Fibroblast of mammary gland (primary cell): ENCODE measurements at regions not wholly inside any gene's neighbourhood (a gene's known extent, or its start where the extent isn't known, plus 50 kb on each side); places are given as distances from the start of the nearest gene placed in this dataset.

Experiments used
- DNase-seq: peaks from one replicate; pipeline ENCODE4 v3.0.0-alpha.2; 2010; ENCODE audit warnings: low read depth
- H3K4me3 ChIP-seq: 2 replicates; pipeline ENCODE4 v1.5.1; 2011; ENCODE audit warnings: low read depth, mild to moderate bottlenecking, low read length, moderate library complexity; ENCODE audit not compliant: control insufficient read depth
- TF ChIP-seq, protein P1 (sequence below): conservative IDR thresholded peaks from 2 replicates; pipeline ENCODE4 v1.5.1; 2011; ENCODE audit warnings: low read depth, low read length, inconsistent platforms; ENCODE audit not compliant: control insufficient read depth, insufficient read depth

DNA sequence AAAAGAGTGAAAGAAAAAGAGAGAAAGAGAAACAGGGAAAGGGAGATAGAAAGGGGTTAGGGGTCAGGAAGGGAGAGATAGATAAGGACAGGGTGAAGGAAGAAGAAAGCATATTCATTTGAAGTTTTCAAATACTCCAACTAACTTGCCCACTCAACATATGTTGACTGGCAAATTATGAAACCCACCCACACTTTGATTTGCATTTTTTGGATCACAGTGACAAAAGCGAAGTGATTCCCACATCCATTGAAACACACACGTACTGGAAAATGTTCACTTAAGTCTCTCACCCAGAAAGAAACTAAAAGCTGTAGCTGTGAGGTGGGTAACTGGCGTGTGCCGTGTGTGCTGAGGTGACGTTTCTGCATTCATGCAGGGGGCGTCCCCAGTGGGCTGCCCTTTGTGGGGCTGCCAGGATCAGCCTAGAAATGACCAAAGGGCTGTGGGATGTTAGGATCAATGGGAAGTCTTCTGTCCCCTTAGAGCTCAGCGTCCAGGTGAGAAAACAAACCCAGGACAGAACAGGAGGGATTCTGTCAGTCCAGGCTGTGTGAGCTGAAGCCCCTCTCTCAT, 134.9 kb upstream of the ADARB2 start:
- no peak for DNase-seq
- TF ChIP-seq, protein P1, sequence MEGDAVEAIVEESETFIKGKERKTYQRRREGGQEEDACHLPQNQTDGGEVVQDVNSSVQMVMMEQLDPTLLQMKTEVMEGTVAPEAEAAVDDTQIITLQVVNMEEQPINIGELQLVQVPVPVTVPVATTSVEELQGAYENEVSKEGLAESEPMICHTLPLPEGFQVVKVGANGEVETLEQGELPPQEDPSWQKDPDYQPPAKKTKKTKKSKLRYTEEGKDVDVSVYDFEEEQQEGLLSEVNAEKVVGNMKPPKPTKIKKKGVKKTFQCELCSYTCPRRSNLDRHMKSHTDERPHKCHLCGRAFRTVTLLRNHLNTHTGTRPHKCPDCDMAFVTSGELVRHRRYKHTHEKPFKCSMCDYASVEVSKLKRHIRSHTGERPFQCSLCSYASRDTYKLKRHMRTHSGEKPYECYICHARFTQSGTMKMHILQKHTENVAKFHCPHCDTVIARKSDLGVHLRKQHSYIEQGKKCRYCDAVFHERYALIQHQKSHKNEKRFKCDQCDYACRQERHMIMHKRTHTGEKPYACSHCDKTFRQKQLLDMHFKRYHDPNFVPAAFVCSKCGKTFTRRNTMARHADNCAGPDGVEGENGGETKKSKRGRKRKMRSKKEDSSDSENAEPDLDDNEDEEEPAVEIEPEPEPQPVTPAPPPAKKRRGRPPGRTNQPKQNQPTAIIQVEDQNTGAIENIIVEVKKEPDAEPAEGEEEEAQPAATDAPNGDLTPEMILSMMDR = no peak
- H3K4me3 ChIP-seq = no peak overlapping the region

DNA sequence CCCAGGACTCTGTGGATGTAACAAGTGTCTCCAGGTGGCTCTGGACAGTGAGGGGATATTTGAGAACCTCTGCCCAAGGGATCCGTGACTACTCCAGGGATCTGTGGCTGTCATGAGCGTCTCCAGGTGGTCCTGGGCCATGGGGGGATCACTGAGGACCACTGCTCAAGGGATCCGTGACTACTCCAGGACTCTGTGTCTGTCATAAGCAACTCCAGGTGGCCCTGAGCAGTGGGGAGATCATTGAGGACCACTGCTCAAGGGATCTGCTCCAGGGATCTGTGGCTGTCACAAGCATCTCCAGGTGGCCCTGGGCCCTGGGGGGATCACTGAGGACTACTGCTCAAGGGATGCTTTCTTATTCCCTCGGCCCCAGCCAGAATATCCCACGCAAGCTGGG, 133.2 kb upstream of the ADARB2 start:
- no peak for DNase-seq
- TF ChIP-seq, protein P1 = no peak
- no peak overlapping the region for H3K4me3 ChIP-seq

GRCh38 chr10:1869861-1870260, 132.5 kb upstream of the ADARB2 start:
- TF ChIP-seq, protein P1 = no peak
- DNase-seq = no peak
- H3K4me3 ChIP-seq = no peak overlapping the region

- TF ChIP-seq, protein P1 = no peak
- H3K4me3 ChIP-seq = no peak overlapping the region
- no peak for DNase-seq
These were observed 123.0 kb upstream of the ADARB2 start for GRCh38 chr10:1860351-1860750.

- TF ChIP-seq, protein P1 = no peak
- no peak for DNase-seq
- H3K4me3 ChIP-seq = no peak overlapping the region
These were observed 121.2 kb upstream of the ADARB2 start for GRCh38 chr10:1858547-1858946.

DNA sequence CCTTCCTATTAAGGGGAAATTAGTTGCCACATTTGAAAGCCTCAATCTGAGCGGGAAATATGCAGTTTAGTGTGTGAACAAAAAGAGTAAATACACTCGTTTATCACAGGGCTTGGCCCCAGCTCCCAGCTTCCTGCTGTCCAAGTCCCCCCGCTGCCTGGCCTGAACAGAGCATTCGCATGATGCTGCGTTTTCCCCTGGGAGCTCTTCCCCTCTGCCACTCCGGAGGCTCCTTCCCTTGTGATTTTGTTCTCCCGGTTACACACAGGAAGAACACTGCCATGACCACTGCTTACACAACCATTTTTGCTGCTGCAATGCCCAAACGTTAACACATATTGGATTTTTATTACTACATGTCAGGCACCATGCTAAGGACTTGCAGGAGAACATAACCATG, 120.7 kb upstream of the ADARB2 start:
- H3K4me3 ChIP-seq = no peak overlapping the region
- TF ChIP-seq, protein P1 = no peak
- DNase-seq = no peak

DNA sequence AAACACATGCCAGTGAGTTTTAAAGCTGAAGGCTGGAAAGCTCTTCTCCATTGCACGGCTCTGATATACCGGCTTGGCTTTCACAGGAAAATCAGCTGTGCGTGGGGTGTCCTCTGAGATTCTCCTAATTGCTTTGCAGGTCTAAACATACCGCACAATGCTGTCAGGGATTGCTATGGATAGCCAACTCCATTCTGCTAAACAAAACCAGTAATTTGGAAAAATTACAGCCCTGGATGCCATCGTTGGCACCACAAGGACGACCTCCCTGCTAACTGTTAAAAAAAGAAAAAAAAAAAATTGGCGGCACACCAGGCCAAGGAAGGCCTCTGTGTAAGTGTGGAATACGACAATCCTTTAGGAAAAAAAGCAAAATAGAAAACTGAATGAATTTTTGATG, 118.6 kb upstream of the ADARB2 start:
- no peak for DNase-seq
- H3K4me3 ChIP-seq = no peak overlapping the region
- TF ChIP-seq, protein P1 = no peak
